ENCODE measurements at regions not wholly inside any gene's neighbourhood (a gene's known extent, or its start where the extent isn't known, plus 50 kb on each side); places are given as distances from the start of the nearest gene placed in this dataset.

- TF ChIP-seq CTCF (IDR thresholded peaks at IDR 0.05), result no peak
- no peak for TF ChIP-seq POLR2A (IDR thresholded peaks at IDR 0.05)
Measured at GRCh38 chr6:49269190-49269589, 193.9 kb downstream of the MMUT start.
